ENCODE measurements at regions not wholly inside any gene's neighbourhood (a gene's known extent, or its start where the extent isn't known, plus 50 kb on each side); places are given as distances from the start of the nearest gene placed in this dataset.
"Not testable (repeated sequence)": the region's sequence is repeated elsewhere in the genome, so short reads cannot be mapped to it uniquely, and the experiment has no call there.

DNA sequence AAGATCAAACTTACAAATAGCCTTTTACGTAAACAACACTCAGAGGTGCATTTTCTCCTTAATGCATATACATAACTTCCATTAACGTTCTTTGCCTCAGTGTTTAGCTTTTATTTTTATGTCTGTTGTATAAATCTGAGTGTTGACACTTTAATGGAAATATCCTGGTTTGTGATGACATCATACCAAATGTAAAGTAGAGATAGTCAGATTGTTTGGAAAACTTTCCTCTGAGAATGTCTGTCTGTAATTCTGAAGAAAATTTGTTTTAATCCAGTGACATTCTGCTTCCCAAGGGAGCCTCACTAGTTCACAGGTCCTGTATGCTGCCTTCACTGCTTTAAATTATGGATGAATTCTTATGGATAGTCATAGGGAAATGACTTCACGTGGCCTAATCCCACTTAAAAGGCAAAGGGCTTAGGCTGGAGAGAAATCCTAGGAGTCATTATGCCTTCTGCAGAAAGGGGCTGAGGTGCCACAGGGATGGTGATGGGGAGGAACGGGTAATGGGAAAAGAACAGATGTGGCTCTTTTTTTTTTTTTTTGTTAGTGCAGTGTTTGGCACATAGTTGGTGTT is 93.2 kb downstream of the DNAJB9 start:
- ChIA-PET CTCF (no interaction called here), POLR2A (no interaction called here)
- no peak for TF ChIP-seq CTCF (IDR thresholded peaks at IDR 0.05)
- DNase-seq (no peak), ATAC-seq (ENCODE audit: low read depth) (no peak)
- no peaks in the 10 kb centered on the region for H3K4me1 Mint-ChIP-seq
- H3K27me3 Mint-ChIP-seq = no peaks in the 10 kb centered on the region
- intact Hi-C loops (cut with micrococcal nuclease) = no loop called here
- no peak overlapping the region for H3K4me3 Mint-ChIP-seq
- no peak overlapping the region for H3K27ac Mint-ChIP-seq
- H3K36me3 Mint-ChIP-seq (ENCODE audit: low read depth) = no peaks in the 10 kb centered on the region
- no peaks in the 10 kb centered on the region for H3K9me3 Mint-ChIP-seq

DNA sequence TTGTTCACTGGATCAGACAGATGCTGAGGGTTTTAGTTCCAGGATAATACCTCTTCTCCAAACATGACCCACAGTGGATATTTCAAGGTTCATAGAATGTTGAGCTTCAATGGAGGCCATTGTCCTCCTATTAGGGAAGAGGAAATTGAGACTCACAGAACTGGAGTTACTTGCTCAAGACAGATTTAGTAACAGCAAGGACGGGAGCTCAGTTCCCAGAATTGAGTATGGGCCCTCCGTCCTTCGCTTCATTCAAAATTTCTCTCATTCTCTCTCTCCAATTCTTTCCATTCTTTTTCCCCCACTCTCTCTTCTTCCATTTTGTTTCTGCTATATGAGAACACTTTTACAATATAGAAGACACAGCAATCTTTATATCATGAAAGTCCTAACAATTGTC is 94.0 kb downstream of the DNAJB9 start:
- intact Hi-C loops (cut with micrococcal nuclease) = no loop called here
- POLR2A ChIA-PET = no interaction called here
- H3K9me3 Mint-ChIP-seq = no peaks in the 10 kb centered on the region
- no peak overlapping the region for H3K27ac Mint-ChIP-seq
- no peaks in the 10 kb centered on the region for H3K4me1 Mint-ChIP-seq
- DNase-seq (no peak), ATAC-seq (ENCODE audit: low read depth) (no peak)
- H3K27me3 Mint-ChIP-seq = no peaks in the 10 kb centered on the region
- TF ChIP-seq CTCF (IDR thresholded peaks at IDR 0.05) = no peak
- CTCF ChIA-PET = no interaction called here
- no peak overlapping the region for H3K4me3 Mint-ChIP-seq
- H3K36me3 Mint-ChIP-seq (ENCODE audit: low read depth) = no peaks in the 10 kb centered on the region

- ChIA-PET CTCF (no interaction called here), POLR2A (no interaction called here)
- Mint-ChIP-seq H3K27me3 (no peaks in the 10 kb centered on the region), H3K36me3 (ENCODE audit: low read depth) (no peaks in the 10 kb centered on the region), H3K9me3 (no peaks in the 10 kb centered on the region), H3K4me1 (no peaks in the 10 kb centered on the region), H3K27ac (no peak overlapping the region), H3K4me3 (no peak overlapping the region)
- intact Hi-C loops (cut with micrococcal nuclease) = no loop called here
- DNase-seq = no peak
- no peak for ATAC-seq (ENCODE audit: low read depth)
- no peak for TF ChIP-seq CTCF (IDR thresholded peaks at IDR 0.05)
Observed at GRCh38 chr7:108667216-108667615, 97.5 kb downstream of the DNAJB9 start.

DNA sequence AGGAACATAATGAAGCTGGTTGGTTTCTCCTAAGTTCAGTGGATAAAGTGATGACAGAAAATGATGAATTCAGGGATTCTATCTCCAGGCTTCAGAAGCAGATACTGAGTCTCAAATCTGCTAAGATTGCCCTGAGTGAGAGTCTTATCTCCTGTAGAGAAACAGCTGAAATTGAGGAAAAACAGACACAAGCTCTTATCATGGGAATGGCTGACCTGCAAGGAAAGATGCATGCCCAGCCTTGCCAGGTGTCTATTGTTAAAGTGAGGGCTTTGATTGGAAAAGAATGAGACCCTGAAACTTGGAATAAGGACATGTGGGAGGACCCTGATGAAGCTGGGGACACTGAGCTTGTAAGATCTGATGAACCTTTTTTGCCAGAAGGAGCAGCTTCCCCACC is 100.3 kb downstream of the DNAJB9 start:
- no peak for ATAC-seq (ENCODE audit: low read depth)
- Mint-ChIP-seq H3K4me1 (no peaks in the 10 kb centered on the region), H3K27me3 (no peaks in the 10 kb centered on the region), H3K9me3 (no peaks in the 10 kb centered on the region), H3K4me3 (no peak overlapping the region), H3K36me3 (ENCODE audit: low read depth) (no peaks in the 10 kb centered on the region), H3K27ac (no peak overlapping the region)
- DNase-seq = no peak
- no peak for TF ChIP-seq CTCF (IDR thresholded peaks at IDR 0.05)
- CTCF ChIA-PET = no interaction called here
- intact Hi-C loops (cut with micrococcal nuclease) = no loop called here
- POLR2A ChIA-PET = no interaction called here

DNA sequence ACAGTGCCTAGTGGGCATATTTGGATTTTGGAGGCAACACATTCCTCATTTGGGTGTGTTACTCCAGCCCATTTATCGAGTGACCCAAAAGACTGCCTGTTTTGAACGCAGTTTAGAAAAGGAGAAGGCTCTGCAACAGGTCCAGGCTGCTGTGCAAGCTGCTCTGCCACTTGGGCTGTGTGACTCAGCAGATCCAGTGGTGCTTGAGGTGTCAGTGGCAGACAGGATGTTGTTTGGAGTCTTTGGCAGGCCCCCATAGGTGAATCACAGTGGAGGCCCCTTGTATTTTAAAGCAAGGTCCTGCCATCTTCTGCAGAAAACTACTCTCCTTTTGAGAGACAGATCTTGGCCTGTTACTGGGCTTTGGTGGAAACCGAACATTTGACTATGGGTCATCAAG is 104.0 kb downstream of the DNAJB9 start:
- POLR2A ChIA-PET; CTCF ChIA-PET; H3K27me3 Mint-ChIP-seq; H3K4me1 Mint-ChIP-seq; intact Hi-C loops (cut with micrococcal nuclease); ATAC-seq (ENCODE audit: low read depth); H3K9me3 Mint-ChIP-seq; DNase-seq; H3K4me3 Mint-ChIP-seq; H3K36me3 Mint-ChIP-seq (ENCODE audit: low read depth); H3K27ac Mint-ChIP-seq: not testable (repeated sequence)

DNA sequence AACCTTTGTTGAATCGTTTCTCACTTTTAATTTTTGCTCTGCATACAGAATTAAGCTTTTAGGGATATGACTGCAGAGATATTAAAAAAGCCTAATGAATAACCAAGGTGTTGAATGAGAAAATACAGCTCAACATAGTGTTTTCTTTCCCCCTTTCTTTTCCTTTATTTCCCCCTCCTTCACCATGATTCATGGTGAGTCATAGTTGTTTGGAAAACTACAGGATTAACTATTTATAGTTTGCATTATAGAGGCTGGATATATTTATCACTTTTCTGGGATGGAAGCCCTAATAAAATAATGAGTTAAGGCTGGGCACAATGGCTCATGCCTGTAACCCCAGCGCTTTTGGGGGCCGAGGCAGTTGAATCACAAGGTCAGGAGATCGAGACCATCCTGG is 115.0 kb downstream of the DNAJB9 start:
- Mint-ChIP-seq H3K27me3 (no peaks in the 10 kb centered on the region), H3K27ac (no peak overlapping the region), H3K4me3 (no peak overlapping the region), H3K9me3 (peaks cover 3% of the 10 kb centered on the region), H3K36me3 (ENCODE audit: low read depth) (no peaks in the 10 kb centered on the region), H3K4me1 (no peaks in the 10 kb centered on the region)
- ATAC-seq (ENCODE audit: low read depth) = no peak
- intact Hi-C loops (cut with micrococcal nuclease) = no loop called here
- no peak for TF ChIP-seq CTCF (IDR thresholded peaks at IDR 0.05)
- ChIA-PET CTCF (no interaction called here), POLR2A (no interaction called here)
- no peak for DNase-seq
